GM12874 (cell line): ENCODE measurements at regions not wholly inside any gene's neighbourhood (a gene's known extent, or its start where the extent isn't known, plus 50 kb on each side); places are given as distances from the start of the nearest gene placed in this dataset.

Source experiments
- CTCF ChIP-seq: IDR thresholded peaks from 2 replicates; pipeline ENCODE4 v1.5.1; 2011; ENCODE audit warnings: low read depth, mild to moderate bottlenecking, control low read depth, low read length, moderate library complexity; ENCODE audit not compliant: insufficient read depth

- TF ChIP-seq CTCF, result no peak
Observed at GRCh38 chr13:107529035-107529434, 686.3 kb downstream of the LIG4 start.

DNA sequence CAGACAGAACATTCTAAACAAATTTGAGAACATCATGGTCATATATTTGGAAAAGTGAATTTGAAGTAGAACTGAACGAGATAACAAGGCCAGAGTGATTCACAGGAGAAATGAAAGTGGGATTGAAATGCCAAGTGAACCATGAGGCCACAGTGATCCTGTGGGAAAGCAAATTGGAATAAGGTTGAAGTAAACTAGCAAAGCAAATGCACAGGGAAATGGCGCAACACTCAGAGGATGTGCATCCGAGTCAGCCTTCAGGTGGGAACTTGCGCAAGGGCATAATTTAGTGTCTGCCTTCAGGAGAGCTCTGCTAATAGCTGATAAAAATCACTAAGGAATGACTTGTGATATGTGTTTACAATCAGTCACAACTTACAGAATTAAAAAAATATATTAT is 696.6 kb downstream of the LIG4 start:
- TF ChIP-seq CTCF, result no peak

- TF ChIP-seq CTCF, result no peak
Observed at GRCh38 chr13:107518292-107518691, 697.0 kb downstream of the LIG4 start.

DNA sequence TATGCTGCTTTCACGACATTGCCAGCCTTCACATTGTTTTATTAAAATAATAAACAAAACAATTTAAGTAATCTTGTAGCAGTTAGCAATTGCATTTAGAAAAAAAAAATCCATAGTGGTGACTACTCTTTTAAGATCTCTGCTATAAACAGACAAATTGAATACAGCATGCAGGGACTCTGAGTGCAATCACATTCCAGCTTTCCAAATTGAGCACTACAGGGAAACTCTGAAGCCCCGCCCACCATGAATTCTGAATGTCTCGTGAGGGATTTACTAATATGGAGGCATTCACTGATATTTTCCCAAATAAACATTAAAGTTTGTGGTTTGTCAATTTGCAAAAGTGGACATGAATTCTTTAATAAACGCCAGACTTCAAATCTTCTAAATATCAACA is 698.8 kb downstream of the LIG4 start:
- no peak for TF ChIP-seq CTCF

GRCh38 chr13:107512551-107512950 is 702.8 kb downstream of the LIG4 start:
- TF ChIP-seq CTCF, result no peak

DNA sequence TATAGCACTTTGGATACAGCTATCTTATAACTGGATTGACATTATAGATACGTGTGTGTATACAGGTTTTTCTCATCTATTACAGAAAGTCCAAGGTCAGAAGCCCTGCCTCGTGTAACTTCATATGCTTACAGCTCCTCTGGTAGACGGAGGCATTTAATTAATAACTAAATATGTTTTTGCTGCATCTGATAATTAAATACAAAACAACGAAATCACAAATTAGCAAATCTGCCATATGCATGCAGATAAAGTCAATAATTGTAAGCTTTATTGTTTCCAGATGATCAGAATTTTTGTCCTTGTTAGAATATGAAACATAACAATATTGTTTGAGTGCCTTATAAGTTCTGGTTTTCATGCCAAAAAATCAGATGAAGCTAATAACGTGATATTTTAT is 717.7 kb downstream of the LIG4 start:
- no peak for TF ChIP-seq CTCF

- TF ChIP-seq CTCF, result no peak
Observed at GRCh38 chr13:107493266-107493665, 722.1 kb downstream of the LIG4 start.

DNA sequence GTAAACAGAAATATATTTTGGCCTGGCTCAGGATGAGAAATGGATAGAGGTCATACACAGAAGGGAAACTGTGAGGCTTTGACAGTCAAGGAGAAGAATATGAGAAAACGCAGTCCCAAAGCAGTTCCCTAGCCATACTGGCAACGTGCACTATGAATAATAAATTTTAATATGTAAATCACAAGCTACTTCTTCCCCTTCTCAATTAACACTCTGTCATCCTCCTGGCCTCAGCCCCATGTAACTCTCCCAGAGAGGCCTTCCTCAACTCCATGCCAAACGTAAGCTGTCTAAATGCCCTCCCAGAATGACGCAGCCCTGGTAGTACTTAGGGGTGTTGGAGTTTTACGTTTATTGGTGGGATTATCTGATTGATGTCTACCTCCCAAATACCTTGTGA is 732.6 kb downstream of the LIG4 start:
- TF ChIP-seq CTCF, result no peak
